ENCODE measurements at regions not wholly inside any gene's neighbourhood (a gene's known extent, or its start where the extent isn't known, plus 50 kb on each side); places are given as distances from the start of the nearest gene placed in this dataset.

- no peak for DNase-seq (ENCODE audit: low read depth)
- no peak overlapping the region for H3K4me3 ChIP-seq (ENCODE audit: control insufficient read depth, low read depth, low read length)
- no peak for TF ChIP-seq CTCF (IDR thresholded peaks at IDR 0.05; ENCODE audit: control insufficient read depth, insufficient read depth, low read depth, low read length, missing control alignments)
These were observed 543.7 kb downstream of the NPHP4 start for GRCh38 chr1:5448486-5448885.

DNA sequence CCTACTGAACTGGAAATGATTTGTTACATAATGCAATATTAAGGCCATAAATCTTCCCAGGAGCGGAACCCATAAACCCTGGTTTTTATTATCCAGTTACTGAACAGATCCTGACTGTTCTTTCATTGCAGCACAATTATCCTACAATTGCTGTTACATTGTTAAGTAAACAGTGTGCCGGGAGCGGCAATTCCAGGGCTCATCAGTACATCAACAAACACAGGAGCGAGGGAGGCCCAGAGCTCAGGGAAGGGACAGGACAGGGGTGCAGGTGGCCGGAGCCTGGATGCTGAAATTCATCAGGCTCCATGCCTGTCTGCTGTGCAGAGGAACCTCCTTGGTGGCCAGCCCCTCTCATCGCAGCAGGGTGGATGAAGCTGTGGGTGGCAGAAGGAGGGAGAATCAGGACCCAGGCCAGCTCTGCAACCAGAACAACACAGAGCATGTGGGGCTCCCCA lies 544.7 kb downstream of the NPHP4 start:
- no peak for TF ChIP-seq CTCF (IDR thresholded peaks at IDR 0.05; ENCODE audit: control insufficient read depth, insufficient read depth, low read depth, low read length, missing control alignments)
- no peak for DNase-seq (ENCODE audit: low read depth)
- H3K4me3 ChIP-seq (ENCODE audit: control insufficient read depth, low read depth, low read length): no peak overlapping the region

DNA sequence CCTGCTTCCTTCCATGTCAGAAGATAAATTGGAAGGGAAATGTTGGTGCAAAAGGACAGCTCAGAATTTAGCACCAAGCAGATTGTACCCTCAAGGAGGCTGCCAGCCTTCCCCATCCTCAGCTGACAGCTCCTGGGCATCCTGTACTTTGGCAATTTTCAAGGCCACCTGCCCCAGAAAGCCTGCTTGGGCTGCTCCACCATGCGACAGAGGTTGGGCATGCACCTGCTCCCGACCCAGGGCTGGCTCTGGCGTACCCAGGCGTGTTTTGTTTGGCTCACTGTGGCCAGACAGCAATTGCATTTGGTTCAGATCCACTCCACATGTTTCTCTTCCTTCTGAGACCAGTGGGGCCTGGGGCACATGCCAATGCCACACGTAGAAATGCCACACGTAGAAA lies 547.8 kb downstream of the NPHP4 start:
- no peak for TF ChIP-seq CTCF (IDR thresholded peaks at IDR 0.05; ENCODE audit: control insufficient read depth, insufficient read depth, low read depth, low read length, missing control alignments)
- DNase-seq (ENCODE audit: low read depth): no peak
- H3K4me3 ChIP-seq (ENCODE audit: control insufficient read depth, low read depth, low read length): no peak overlapping the region

DNA sequence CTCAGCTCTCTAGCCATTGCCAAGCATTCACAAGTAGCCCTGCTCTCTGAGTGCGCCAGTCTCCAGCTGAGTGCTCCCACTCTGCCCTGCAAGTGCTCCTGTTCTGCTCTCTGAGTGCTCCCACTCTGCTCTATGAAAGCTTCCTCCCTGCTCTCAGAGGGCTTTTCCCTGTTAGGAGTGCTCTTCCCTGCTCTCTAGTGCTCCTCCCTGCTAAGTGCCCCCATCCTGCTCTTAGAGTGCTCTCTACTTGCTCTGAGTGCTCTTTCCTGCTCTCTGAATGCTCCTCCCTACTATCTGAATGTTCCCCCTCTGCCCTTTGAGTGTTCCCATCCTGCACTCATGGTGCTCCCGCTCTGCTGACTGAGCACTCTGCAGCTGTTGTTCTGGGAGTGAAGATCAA lies 555.4 kb downstream of the NPHP4 start:
- no peak for DNase-seq (ENCODE audit: low read depth)
- no peak for TF ChIP-seq CTCF (IDR thresholded peaks at IDR 0.05; ENCODE audit: control insufficient read depth, insufficient read depth, low read depth, low read length, missing control alignments)
- H3K4me3 ChIP-seq (ENCODE audit: control insufficient read depth, low read depth, low read length): no peak overlapping the region

DNA sequence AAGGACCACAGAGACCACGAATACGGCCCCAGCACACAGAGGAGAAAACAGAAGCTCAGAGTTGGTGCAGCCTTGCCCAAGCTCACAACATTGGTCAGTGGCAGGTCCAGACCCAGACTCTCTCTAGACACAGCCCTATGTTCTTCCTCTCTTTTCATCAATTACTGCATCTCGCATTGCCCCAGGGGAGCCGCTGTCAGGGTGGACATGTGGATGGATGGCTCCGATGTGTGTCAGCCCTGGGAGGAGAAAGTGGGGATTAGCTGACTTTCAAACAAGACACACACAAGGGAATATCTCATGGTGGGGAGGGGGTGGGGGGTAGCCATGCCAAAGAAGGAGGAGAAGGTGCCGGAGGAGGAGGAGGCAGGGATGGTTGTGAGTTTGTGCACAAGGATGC lies 556.8 kb downstream of the NPHP4 start:
- TF ChIP-seq CTCF (IDR thresholded peaks at IDR 0.05; ENCODE audit: control insufficient read depth, insufficient read depth, low read depth, low read length, missing control alignments): no peak
- no peak overlapping the region for H3K4me3 ChIP-seq (ENCODE audit: control insufficient read depth, low read depth, low read length)
- DNase-seq (ENCODE audit: low read depth): no peak

- no peak for DNase-seq (ENCODE audit: low read depth)
- TF ChIP-seq CTCF (IDR thresholded peaks at IDR 0.05; ENCODE audit: control insufficient read depth, insufficient read depth, low read depth, low read length, missing control alignments): no peak
- no peak overlapping the region for H3K4me3 ChIP-seq (ENCODE audit: control insufficient read depth, low read depth, low read length)
These were observed 559.8 kb downstream of the NPHP4 start for GRCh38 chr1:5432436-5432835.
